ENCODE measurements at regions not wholly inside any gene's neighbourhood (a gene's known extent, or its start where the extent isn't known, plus 50 kb on each side); places are given as distances from the start of the nearest gene placed in this dataset.

DNA sequence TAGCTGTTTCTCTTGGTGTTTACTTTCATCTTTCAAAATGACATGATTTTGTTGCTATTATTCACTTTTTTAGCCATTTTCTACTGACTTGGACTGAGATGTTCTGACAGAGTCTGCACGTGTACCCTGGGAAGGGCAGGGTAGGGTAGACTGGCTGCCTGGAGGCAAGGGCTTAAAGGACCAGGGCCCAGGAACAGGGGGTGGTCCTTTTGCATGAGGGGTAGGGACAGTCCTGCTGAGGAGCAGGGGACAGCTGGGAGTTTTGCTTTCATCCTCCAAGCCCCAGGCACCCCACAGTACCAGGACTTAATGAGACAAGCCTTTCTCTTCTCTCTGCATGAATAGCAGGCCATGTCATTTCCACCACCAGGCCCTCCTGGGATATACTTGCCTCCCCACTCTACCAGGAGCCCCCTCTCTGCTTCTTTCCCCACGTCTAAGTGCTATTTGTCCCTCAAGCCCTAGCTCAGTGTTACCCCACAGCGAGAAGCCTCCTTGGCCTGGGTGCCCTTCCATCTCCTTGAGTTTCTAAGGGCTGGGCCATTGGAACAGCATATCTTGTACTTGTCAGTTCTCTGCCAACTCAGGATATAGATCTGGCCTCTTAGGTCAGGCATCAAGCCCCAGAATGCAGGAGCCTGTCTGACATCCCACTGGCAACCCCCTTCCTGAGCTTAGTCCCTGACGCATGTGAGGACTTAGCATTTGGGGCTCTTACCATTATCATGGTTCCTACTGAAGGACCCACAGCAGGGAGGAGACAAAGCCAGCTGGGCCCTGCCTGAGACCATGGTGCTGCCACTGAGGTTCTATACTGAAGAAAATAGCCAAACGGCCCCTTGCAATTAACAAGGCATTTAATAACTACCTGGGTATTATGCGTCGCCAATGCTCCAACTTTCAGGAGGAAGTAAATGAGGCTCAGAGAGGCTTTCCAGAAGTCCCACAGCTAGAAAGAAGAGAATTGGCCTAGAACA is 78.4 kb upstream of the UNC5B start:
- no peak overlapping the region for H3K9ac ChIP-seq (ENCODE audit: low read length)
- H3K79me2 ChIP-seq (ENCODE audit: control insufficient read depth, insufficient read depth, low read length) = no peaks in the 10 kb centered on the region
- no peaks in the 10 kb centered on the region for H3K79me1 ChIP-seq (ENCODE audit: low read length)
- H3K4me3 ChIP-seq (ENCODE audit: low read length) = no peak overlapping the region
- no peak overlapping the region for H2AK5ac ChIP-seq (ENCODE audit: low read length)
- no peak overlapping the region for H2BK5ac ChIP-seq (ENCODE audit: low read length)
- H2BK120ac ChIP-seq (ENCODE audit: low read depth, low read length) = no peak overlapping the region
- H3K23ac ChIP-seq (ENCODE audit: low read length) = no peak overlapping the region
- no CpG with 5 or more reads among the region's 7 CpGs for WGBS (ENCODE audit: extremely low coverage, insufficient coverage, low lambda C conversion rate)
- no peaks in the 10 kb centered on the region for H3K27me3 ChIP-seq (ENCODE audit: insufficient read depth, low read length, poor library complexity)
- no peak for DNase-seq
- H3K56ac ChIP-seq (ENCODE audit: low read length) = peak overlapping the region; percentile 44
- H3K4ac ChIP-seq (ENCODE audit: low read depth, low read length) = no peak overlapping the region
- no peaks in the 10 kb centered on the region for H3K36me3 ChIP-seq (ENCODE audit: control insufficient read depth, insufficient read depth, low read length)
- H4K5ac ChIP-seq (ENCODE audit: low read length) = no peak overlapping the region
- H3K18ac ChIP-seq (ENCODE audit: low read length) = no peak overlapping the region
- H3K4me2 ChIP-seq (ENCODE audit: low read length) = no peak overlapping the region
- no peak overlapping the region for H4K8ac ChIP-seq (ENCODE audit: low read depth, low read length)
- no peak overlapping the region for H2BK15ac ChIP-seq (replicated peaks; ENCODE audit: low read depth)
- peaks cover 11% of the 10 kb centered on the region for H3K4me1 ChIP-seq (ENCODE audit: control insufficient read depth, low read depth, low read length)
- H3K27ac ChIP-seq (ENCODE audit: low read depth, low read length) = no peak overlapping the region

DNA sequence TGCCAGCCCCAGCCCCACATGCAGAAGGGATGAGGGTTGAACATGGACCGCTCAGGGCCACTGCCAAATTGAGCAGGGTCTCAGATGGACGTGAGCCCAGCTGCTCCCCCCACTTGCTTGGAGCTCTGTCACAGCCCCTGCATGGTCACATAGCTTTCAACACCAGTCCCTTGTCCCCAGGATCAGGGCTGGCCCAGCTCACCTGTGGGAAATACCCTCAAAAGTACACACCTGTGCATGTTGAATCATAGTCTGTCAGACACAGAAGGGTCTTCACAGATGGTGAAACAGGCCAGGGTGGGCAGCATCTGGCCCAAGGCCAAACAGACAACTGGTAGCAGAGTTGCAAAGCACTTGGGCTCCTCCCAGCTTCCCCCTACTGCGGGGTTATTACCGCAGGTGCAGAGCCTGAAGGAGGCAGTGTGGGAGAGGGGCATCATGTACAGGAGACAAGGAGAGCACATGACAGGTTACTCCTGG is 77.6 kb upstream of the UNC5B start:
- H2BK120ac ChIP-seq (ENCODE audit: low read depth, low read length) = no peak overlapping the region
- no peak overlapping the region for H2BK15ac ChIP-seq (replicated peaks; ENCODE audit: low read depth)
- peak; percentile 43 for DNase-seq
- H2BK5ac ChIP-seq (ENCODE audit: low read length) = no peak overlapping the region
- H3K18ac ChIP-seq (ENCODE audit: low read length) = no peak overlapping the region
- H3K4me3 ChIP-seq (ENCODE audit: low read length) = no peak overlapping the region
- no peak overlapping the region for H3K4me2 ChIP-seq (ENCODE audit: low read length)
- no peak overlapping the region for H3K9ac ChIP-seq (ENCODE audit: low read length)
- no peak overlapping the region for H3K23ac ChIP-seq (ENCODE audit: low read length)
- H3K4me1 ChIP-seq (ENCODE audit: control insufficient read depth, low read depth, low read length) = peaks cover 11% of the 10 kb centered on the region
- no peak overlapping the region for H3K4ac ChIP-seq (ENCODE audit: low read depth, low read length)
- no peaks in the 10 kb centered on the region for H3K79me1 ChIP-seq (ENCODE audit: low read length)
- H3K56ac ChIP-seq (ENCODE audit: low read length) = peak overlapping the region; percentile 8
- no peaks in the 10 kb centered on the region for H3K27me3 ChIP-seq (ENCODE audit: insufficient read depth, low read length, poor library complexity)
- no peaks in the 10 kb centered on the region for H3K79me2 ChIP-seq (ENCODE audit: control insufficient read depth, insufficient read depth, low read length)
- H2AK5ac ChIP-seq (ENCODE audit: low read length) = no peak overlapping the region
- no peak overlapping the region for H3K27ac ChIP-seq (ENCODE audit: low read depth, low read length)
- H4K5ac ChIP-seq (ENCODE audit: low read length) = no peak overlapping the region
- WGBS (ENCODE audit: extremely low coverage, insufficient coverage, low lambda C conversion rate) = no CpG with 5 or more reads among the region's 4 CpGs
- no peaks in the 10 kb centered on the region for H3K36me3 ChIP-seq (ENCODE audit: control insufficient read depth, insufficient read depth, low read length)
- H4K8ac ChIP-seq (ENCODE audit: low read depth, low read length) = no peak overlapping the region

DNA sequence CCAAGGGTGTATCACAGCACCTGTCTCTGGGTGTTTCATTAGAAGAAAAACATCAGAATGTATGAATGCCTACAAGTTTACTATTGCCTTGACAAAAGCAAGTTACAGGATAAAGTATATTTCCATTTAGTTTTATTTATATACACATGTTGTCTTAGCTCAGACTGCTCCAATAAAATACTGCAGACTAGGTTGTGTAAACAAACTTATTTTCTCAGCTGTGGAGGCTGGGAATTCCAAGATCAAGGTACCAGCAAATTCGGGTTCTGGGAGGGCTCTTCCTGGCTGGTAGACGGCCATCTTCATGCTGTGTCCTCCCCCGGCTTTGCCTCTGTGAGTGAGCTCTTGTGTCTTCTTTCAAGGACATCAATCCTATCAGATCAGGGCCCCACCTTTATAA is 77.1 kb upstream of the UNC5B start:
- Histone ChIP-seq H2AK5ac (ENCODE audit: low read length) (no peak overlapping the region), H4K5ac (ENCODE audit: low read length) (no peak overlapping the region), H3K9ac (ENCODE audit: low read length) (no peak overlapping the region), H3K79me1 (ENCODE audit: low read length) (no peaks in the 10 kb centered on the region), H3K4me1 (ENCODE audit: control insufficient read depth, low read depth, low read length) (peaks cover 11% of the 10 kb centered on the region), H3K79me2 (ENCODE audit: control insufficient read depth, insufficient read depth, low read length) (no peaks in the 10 kb centered on the region), H3K23ac (ENCODE audit: low read length) (no peak overlapping the region), H2BK15ac (replicated peaks; ENCODE audit: low read depth) (no peak overlapping the region), H2BK120ac (ENCODE audit: low read depth, low read length) (no peak overlapping the region), H3K4ac (ENCODE audit: low read depth, low read length) (no peak overlapping the region), H3K56ac (ENCODE audit: low read length) (no peak overlapping the region), H3K4me3 (ENCODE audit: low read length) (no peak overlapping the region), H4K8ac (ENCODE audit: low read depth, low read length) (no peak overlapping the region), H3K27me3 (ENCODE audit: insufficient read depth, low read length, poor library complexity) (no peaks in the 10 kb centered on the region), H3K18ac (ENCODE audit: low read length) (no peak overlapping the region), H3K36me3 (ENCODE audit: control insufficient read depth, insufficient read depth, low read length) (no peaks in the 10 kb centered on the region), H3K4me2 (ENCODE audit: low read length) (no peak overlapping the region), H3K27ac (ENCODE audit: low read depth, low read length) (no peak overlapping the region), H2BK5ac (ENCODE audit: low read length) (no peak overlapping the region)
- no peak for DNase-seq
- WGBS (ENCODE audit: extremely low coverage, insufficient coverage, low lambda C conversion rate) = no CpG with 5 or more reads among the region's 3 CpGs

DNA sequence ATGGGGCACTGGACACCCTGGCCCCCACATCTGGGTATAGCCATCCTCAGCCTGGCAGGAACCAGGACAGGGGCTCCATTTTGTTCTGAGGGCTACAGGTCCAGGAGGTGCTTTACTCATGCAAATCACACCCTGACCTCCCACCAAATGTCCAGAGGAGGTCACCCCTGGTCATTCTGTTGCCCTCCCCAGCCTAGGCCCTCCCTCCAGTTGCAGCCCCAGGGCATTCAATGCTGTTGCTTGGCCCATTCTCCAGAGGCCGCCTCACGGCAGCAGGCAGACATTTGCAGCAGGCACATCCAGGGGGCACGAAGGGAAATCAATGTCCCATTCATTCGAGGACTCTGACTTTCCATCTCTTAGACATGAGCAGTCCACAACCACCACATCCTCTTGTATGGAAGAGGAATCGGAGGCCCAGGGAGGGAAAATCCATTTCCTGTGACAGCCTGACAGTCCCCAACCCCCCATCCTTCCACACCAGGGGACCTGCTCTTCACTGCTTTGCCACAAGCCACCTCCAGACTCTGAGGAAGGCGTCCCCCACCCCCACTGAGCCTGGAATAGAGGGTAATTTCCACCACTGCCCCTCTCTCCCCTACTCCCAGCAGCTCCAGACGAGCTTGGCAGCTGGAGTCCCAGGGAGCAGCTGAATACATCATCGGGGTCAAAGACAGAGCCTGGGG is 76.2 kb upstream of the UNC5B start:
- no CpG with 5 or more reads among the region's 8 CpGs for whole genome bisulfite sequencing (ENCODE audit: extremely low coverage, insufficient coverage, low lambda C conversion rate)
- Histone ChIP-seq H3K9ac (ENCODE audit: low read length) (peak overlapping the region; percentile 31), H3K79me2 (ENCODE audit: control insufficient read depth, insufficient read depth, low read length) (no peaks in the 10 kb centered on the region), H3K79me1 (ENCODE audit: low read length) (no peaks in the 10 kb centered on the region), H3K4me3 (ENCODE audit: low read length) (no peak overlapping the region), H4K5ac (ENCODE audit: low read length) (no peak overlapping the region), H3K56ac (ENCODE audit: low read length) (peak overlapping the region; percentile 75), H3K27me3 (ENCODE audit: insufficient read depth, low read length, poor library complexity) (no peaks in the 10 kb centered on the region), H3K4me2 (ENCODE audit: low read length) (no peak overlapping the region), H3K36me3 (ENCODE audit: control insufficient read depth, insufficient read depth, low read length) (no peaks in the 10 kb centered on the region), H4K8ac (ENCODE audit: low read depth, low read length) (no peak overlapping the region), H2BK5ac (ENCODE audit: low read length) (peak overlapping the region; percentile 87), H3K4me1 (ENCODE audit: control insufficient read depth, low read depth, low read length) (peaks cover 14% of the 10 kb centered on the region), H2AK5ac (ENCODE audit: low read length) (peak overlapping the region; percentile 68), H3K27ac (ENCODE audit: low read depth, low read length) (peak overlapping the region; percentile 85), H2BK15ac (replicated peaks; ENCODE audit: low read depth) (no peak overlapping the region), H2BK120ac (ENCODE audit: low read depth, low read length) (no peak overlapping the region), H3K4ac (ENCODE audit: low read depth, low read length) (no peak overlapping the region), H3K23ac (ENCODE audit: low read length) (peak overlapping the region; percentile 48), H3K18ac (ENCODE audit: low read length) (peak overlapping the region; percentile 7)
- DNase-seq = peak; percentile 81

DNA sequence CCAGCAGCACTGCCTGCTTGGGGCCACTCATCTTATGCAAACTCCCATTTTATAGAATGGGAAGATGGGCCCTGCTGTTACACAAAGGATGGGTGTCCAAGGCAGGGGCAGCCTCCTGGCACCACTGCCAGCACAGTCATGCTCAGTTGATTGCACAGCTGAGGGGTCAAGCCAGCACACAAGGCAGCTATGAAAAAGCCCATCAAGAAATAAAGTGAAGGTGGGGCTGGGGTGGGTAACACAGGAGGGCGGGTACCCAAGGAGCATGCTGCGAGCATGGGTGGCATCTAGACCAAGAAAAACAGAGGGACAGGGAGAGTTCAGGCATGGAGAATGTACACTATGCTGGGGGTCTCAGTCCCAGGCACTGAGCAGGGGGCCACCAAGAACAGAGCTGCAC is 74.7 kb upstream of the UNC5B start:
- no CpG with 5 or more reads among the region's 2 CpGs for WGBS (ENCODE audit: extremely low coverage, insufficient coverage, low lambda C conversion rate)
- Histone ChIP-seq H2BK120ac (ENCODE audit: low read depth, low read length) (no peak overlapping the region), H3K18ac (ENCODE audit: low read length) (peak overlapping the region; percentile 32), H3K4me1 (ENCODE audit: control insufficient read depth, low read depth, low read length) (peaks cover 15% of the 10 kb centered on the region), H3K27ac (ENCODE audit: low read depth, low read length) (no peak overlapping the region), H3K27me3 (ENCODE audit: insufficient read depth, low read length, poor library complexity) (no peaks in the 10 kb centered on the region), H3K4me3 (ENCODE audit: low read length) (no peak overlapping the region), H3K4me2 (ENCODE audit: low read length) (no peak overlapping the region), H2AK5ac (ENCODE audit: low read length) (peak overlapping the region; percentile 32), H3K23ac (ENCODE audit: low read length) (no peak overlapping the region), H3K4ac (ENCODE audit: low read depth, low read length) (no peak overlapping the region), H3K56ac (ENCODE audit: low read length) (peak overlapping the region; percentile 59), H4K8ac (ENCODE audit: low read depth, low read length) (no peak overlapping the region), H3K9ac (ENCODE audit: low read length) (no peak overlapping the region), H4K5ac (ENCODE audit: low read length) (no peak overlapping the region), H3K79me1 (ENCODE audit: low read length) (no peaks in the 10 kb centered on the region), H3K36me3 (ENCODE audit: control insufficient read depth, insufficient read depth, low read length) (no peaks in the 10 kb centered on the region), H2BK15ac (replicated peaks; ENCODE audit: low read depth) (no peak overlapping the region), H3K79me2 (ENCODE audit: control insufficient read depth, insufficient read depth, low read length) (no peaks in the 10 kb centered on the region), H2BK5ac (ENCODE audit: low read length) (peak overlapping the region; percentile 48)
- no peak for DNase-seq
